Testis (tissue), 2 donors: ENCODE measurements at regions not wholly inside any gene's neighbourhood (a gene's known extent, or its start where the extent isn't known, plus 50 kb on each side); places are given as distances from the start of the nearest gene placed in this dataset.

Experiments
- POLR2A ChIP-seq: fragments of 450-650 bp; IDR thresholded peaks from one replicate; pipeline ENCODE4 v1.6.1; 2017; ENCODE audit warnings: antibody characterized with exemption, mild to moderate bottlenecking, moderate library complexity
- TF ChIP-seq, protein P1 (sequence below), 3 experiments: fragments of 450-650 bp in 2 of 3; fragments of 200-600 bp in 1 of 3; sonication (generic) in 1 of 3; IDR thresholded peaks; one replicate each; pipeline ENCODE4 v1.5.1; 2016 to 2019; ENCODE audit warnings: antibody characterized with exemption in 3 of 3, mild to moderate bottlenecking in 2 of 3, moderate library complexity in 1 of 3

DNA sequence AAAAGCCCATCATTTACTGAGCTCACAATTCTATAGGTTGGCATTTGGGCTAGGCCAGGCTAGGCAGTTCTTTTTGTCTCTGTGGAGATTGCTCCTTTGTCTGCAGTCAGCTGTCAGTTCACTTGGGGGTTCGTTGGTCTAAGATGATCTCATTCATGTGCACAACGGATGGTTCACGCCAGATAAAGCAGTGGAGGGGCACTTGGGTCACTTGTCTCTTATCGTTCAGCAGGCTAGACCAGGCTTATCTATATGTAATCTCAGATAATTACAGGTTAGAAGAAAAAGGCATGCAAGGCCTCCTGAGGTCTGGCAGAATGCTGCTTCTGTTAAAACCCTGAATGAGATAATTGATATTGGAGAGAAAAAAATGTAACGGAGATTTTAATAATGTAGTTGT, 119.0 kb upstream of the ATP2B1 start:
- TF ChIP-seq, protein P1, sequence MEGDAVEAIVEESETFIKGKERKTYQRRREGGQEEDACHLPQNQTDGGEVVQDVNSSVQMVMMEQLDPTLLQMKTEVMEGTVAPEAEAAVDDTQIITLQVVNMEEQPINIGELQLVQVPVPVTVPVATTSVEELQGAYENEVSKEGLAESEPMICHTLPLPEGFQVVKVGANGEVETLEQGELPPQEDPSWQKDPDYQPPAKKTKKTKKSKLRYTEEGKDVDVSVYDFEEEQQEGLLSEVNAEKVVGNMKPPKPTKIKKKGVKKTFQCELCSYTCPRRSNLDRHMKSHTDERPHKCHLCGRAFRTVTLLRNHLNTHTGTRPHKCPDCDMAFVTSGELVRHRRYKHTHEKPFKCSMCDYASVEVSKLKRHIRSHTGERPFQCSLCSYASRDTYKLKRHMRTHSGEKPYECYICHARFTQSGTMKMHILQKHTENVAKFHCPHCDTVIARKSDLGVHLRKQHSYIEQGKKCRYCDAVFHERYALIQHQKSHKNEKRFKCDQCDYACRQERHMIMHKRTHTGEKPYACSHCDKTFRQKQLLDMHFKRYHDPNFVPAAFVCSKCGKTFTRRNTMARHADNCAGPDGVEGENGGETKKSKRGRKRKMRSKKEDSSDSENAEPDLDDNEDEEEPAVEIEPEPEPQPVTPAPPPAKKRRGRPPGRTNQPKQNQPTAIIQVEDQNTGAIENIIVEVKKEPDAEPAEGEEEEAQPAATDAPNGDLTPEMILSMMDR (IDR thresholded peaks at IDR 0.05): no peak
- TF ChIP-seq POLR2A: no peak
